ENCODE measurements at regions not wholly inside any gene's neighbourhood (a gene's known extent, or its start where the extent isn't known, plus 50 kb on each side); places are given as distances from the start of the nearest gene placed in this dataset.

- TF ChIP-seq CTCF (conservative IDR thresholded peaks at IDR 0.05): no peak
- H3K27ac ChIP-seq: no peak overlapping the region
These were observed 210.2 kb upstream of the PUM3 start for GRCh38 chr9:3054017-3054586.

- no peak overlapping the region for H3K27ac ChIP-seq
- no peak for TF ChIP-seq CTCF (conservative IDR thresholded peaks at IDR 0.05)
These were observed 205.7 kb upstream of the PUM3 start for GRCh38 chr9:3049636-3050035.

- TF ChIP-seq CTCF (conservative IDR thresholded peaks at IDR 0.05): no peak
These were observed 204.0 kb upstream of the PUM3 start for GRCh38 chr9:3047912-3048311.

GRCh38 chr9:3045153-3045552, 201.3 kb upstream of the PUM3 start:
- no peak for TF ChIP-seq CTCF (conservative IDR thresholded peaks at IDR 0.05)
- no peak overlapping the region for H3K27ac ChIP-seq

More at GRCh38 chr9:3047912-3048311, 204.0 kb upstream of the PUM3 start:
- no peak overlapping the region for H3K27ac ChIP-seq

GRCh38 chr9:3043369-3043768, 199.5 kb upstream of the PUM3 start:
- no peak for TF ChIP-seq CTCF (conservative IDR thresholded peaks at IDR 0.05)
- no peak overlapping the region for H3K27ac ChIP-seq

GRCh38 chr9:3040761-3041160, 196.9 kb upstream of the PUM3 start:
- H3K27ac ChIP-seq: no peak overlapping the region
- no peak for TF ChIP-seq CTCF (conservative IDR thresholded peaks at IDR 0.05)

- H3K27ac ChIP-seq: no peak overlapping the region
- TF ChIP-seq CTCF (conservative IDR thresholded peaks at IDR 0.05): no peak
These were observed 192.4 kb upstream of the PUM3 start for GRCh38 chr9:3036333-3036700.
